ENCODE measurements at regions not wholly inside any gene's neighbourhood (a gene's known extent, or its start where the extent isn't known, plus 50 kb on each side); places are given as distances from the start of the nearest gene placed in this dataset.

DNA sequence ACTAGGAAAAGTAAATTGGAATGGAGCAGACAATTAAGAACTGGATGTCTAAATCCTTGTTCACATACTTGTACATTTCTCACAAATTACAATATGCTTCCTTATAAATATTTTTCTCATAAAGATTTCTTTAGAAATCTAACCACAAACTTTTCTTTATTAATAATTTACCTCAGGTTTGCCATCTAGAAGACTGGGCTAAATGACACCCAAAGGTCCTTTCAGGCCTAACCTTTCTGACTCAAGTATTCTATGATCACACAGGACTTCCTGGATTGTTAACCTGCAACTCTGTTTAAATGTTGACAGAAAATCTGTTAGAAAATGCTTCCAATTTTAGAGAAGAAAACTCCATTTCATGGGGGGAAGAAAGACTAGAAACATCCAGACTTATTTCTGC is 330.5 kb upstream of the MAP3K7 start:
- TF ChIP-seq, protein P1, sequence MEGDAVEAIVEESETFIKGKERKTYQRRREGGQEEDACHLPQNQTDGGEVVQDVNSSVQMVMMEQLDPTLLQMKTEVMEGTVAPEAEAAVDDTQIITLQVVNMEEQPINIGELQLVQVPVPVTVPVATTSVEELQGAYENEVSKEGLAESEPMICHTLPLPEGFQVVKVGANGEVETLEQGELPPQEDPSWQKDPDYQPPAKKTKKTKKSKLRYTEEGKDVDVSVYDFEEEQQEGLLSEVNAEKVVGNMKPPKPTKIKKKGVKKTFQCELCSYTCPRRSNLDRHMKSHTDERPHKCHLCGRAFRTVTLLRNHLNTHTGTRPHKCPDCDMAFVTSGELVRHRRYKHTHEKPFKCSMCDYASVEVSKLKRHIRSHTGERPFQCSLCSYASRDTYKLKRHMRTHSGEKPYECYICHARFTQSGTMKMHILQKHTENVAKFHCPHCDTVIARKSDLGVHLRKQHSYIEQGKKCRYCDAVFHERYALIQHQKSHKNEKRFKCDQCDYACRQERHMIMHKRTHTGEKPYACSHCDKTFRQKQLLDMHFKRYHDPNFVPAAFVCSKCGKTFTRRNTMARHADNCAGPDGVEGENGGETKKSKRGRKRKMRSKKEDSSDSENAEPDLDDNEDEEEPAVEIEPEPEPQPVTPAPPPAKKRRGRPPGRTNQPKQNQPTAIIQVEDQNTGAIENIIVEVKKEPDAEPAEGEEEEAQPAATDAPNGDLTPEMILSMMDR (IDR thresholded peaks at IDR 0.05), result no peak
- TF ChIP-seq POLR2A (IDR thresholded peaks at IDR 0.05) (no peak), POLR2AphosphoS5 (IDR thresholded peaks at IDR 0.05; ENCODE audit: insufficient read depth in 1 of 2, low read depth in 1 of 2) (no peak)
